LHCN-M2 (cell line): ENCODE measurements at regions not wholly inside any gene's neighbourhood (a gene's known extent, or its start where the extent isn't known, plus 50 kb on each side); places are given as distances from the start of the nearest gene placed in this dataset.
"Not testable (repeated sequence)": the region's sequence is repeated elsewhere in the genome, so short reads cannot be mapped to it uniquely, and the experiment has no call there.

Source experiments
- DNase-seq: peaks from one replicate; pipeline ENCODE4 v3.0.0-alpha.2; 2012; ENCODE audit warnings: low read depth

GRCh38 chr5:176018598-176018997 lies 50.5 kb upstream of the THOC3 start:
- not testable (repeated sequence) for DNase-seq

- DNase-seq: not testable (repeated sequence)
These were observed 52.7 kb upstream of the THOC3 start for GRCh38 chr5:176020852-176021251.

- DNase-seq: not testable (repeated sequence)
These were observed 55.4 kb upstream of the THOC3 start for GRCh38 chr5:176023535-176023934.

GRCh38 chr5:176029445-176029844 lies 61.3 kb upstream of the THOC3 start:
- not testable (repeated sequence) for DNase-seq

GRCh38 chr5:176030361-176031117 lies 62.4 kb upstream of the THOC3 start:
- not testable (repeated sequence) for DNase-seq

- not testable (repeated sequence) for DNase-seq
These were observed 63.0 kb upstream of the THOC3 start for GRCh38 chr5:176031118-176031510.

- DNase-seq: not testable (repeated sequence)
These were observed 65.1 kb upstream of the THOC3 start for GRCh38 chr5:176033186-176033585.

GRCh38 chr5:176034407-176035200 lies 66.5 kb upstream of the THOC3 start:
- not testable (repeated sequence) for DNase-seq

GRCh38 chr5:176035201-176035530 lies 67.1 kb upstream of the THOC3 start:
- DNase-seq: not testable (repeated sequence)

GRCh38 chr5:176035816-176036308 lies 67.7 kb upstream of the THOC3 start:
- DNase-seq: not testable (repeated sequence)

GRCh38 chr5:176036391-176036790 lies 68.3 kb upstream of the THOC3 start:
- not testable (repeated sequence) for DNase-seq

- not testable (repeated sequence) for DNase-seq
These were observed 69.1 kb upstream of the THOC3 start for GRCh38 chr5:176037190-176037589.

GRCh38 chr5:176040105-176040801 lies 72.1 kb upstream of the THOC3 start:
- not testable (repeated sequence) for DNase-seq

GRCh38 chr5:176041248-176041994 lies 73.3 kb upstream of the THOC3 start:
- DNase-seq: not testable (repeated sequence)

GRCh38 chr5:176042020-176042658 lies 74.0 kb upstream of the THOC3 start:
- not testable (repeated sequence) for DNase-seq

GRCh38 chr5:176043252-176043829 lies 75.2 kb upstream of the THOC3 start:
- not testable (repeated sequence) for DNase-seq

GRCh38 chr5:176043986-176044385 lies 75.9 kb upstream of the THOC3 start:
- not testable (repeated sequence) for DNase-seq

- DNase-seq: not testable (repeated sequence)
These were observed 76.3 kb upstream of the THOC3 start for GRCh38 chr5:176044431-176044830.

GRCh38 chr5:176045442-176045841 lies 77.3 kb upstream of the THOC3 start:
- DNase-seq: not testable (repeated sequence)

GRCh38 chr5:176048671-176049070 lies 80.6 kb upstream of the THOC3 start:
- DNase-seq: not testable (repeated sequence)
